HEK293T (cell line): ENCODE measurements at regions not wholly inside any gene's neighbourhood (a gene's known extent, or its start where the extent isn't known, plus 50 kb on each side); places are given as distances from the start of the nearest gene placed in this dataset.

Experiments used
- ARNT ChIP-seq: fragments of 450-650 bp; IDR thresholded peaks from 2 replicates; pipeline ENCODE4 v1.6.1; 2017; ENCODE audit warnings: mild to moderate bottlenecking
- BHLHE40 ChIP-seq: fragments of 450-650 bp; IDR thresholded peaks from 2 replicates; pipeline ENCODE4 v1.6.1; 2016; ENCODE audit warnings: mild to moderate bottlenecking, moderate library complexity, borderline replicate concordance
- CTBP1 ChIP-seq: fragments of 450-650 bp; IDR thresholded peaks from 2 replicates; pipeline ENCODE4 v1.6.1; 2016; ENCODE audit warnings: borderline replicate concordance
- ELF4 ChIP-seq: fragments of 450-650 bp; IDR thresholded peaks from 2 replicates; pipeline ENCODE4 v1.6.1; 2017; ENCODE audit warnings: antibody characterized with exemption
- FOXA1 ChIP-seq: fragments of 450-650 bp; IDR thresholded peaks from 2 replicates; pipeline ENCODE4 v1.6.1; 2016; ENCODE audit warnings: mild to moderate bottlenecking
- FOXK2 ChIP-seq: fragments of 450-650 bp; IDR thresholded peaks from 2 replicates; pipeline ENCODE4 v1.6.1; 2016; ENCODE audit warnings: mild to moderate bottlenecking
- FOXM1 ChIP-seq: fragments of 450-650 bp; IDR thresholded peaks from 2 replicates; pipeline ENCODE4 v1.6.1; 2017; ENCODE audit warnings: mild to moderate bottlenecking, borderline replicate concordance
- HDGF ChIP-seq: fragments of 450-650 bp; IDR thresholded peaks from 2 replicates; pipeline ENCODE4 v1.6.1; 2017; ENCODE audit warnings: antibody characterized with exemption, borderline replicate concordance
- L3MBTL2 ChIP-seq: fragments of 450-650 bp; conservative IDR thresholded peaks from 2 replicates; pipeline ENCODE4 v1.6.1; 2016; ENCODE audit warnings: mild to moderate bottlenecking
- LEF1 ChIP-seq: fragments of 450-650 bp; IDR thresholded peaks from 2 replicates; pipeline ENCODE4 v1.6.1; 2017; ENCODE audit warnings: mild to moderate bottlenecking, borderline replicate concordance
- NFRKB ChIP-seq: fragments of 450-650 bp; IDR thresholded peaks from 2 replicates; pipeline ENCODE4 v1.6.1; 2016; ENCODE audit warnings: mild to moderate bottlenecking, moderate library complexity
- SP1 ChIP-seq: fragments of 450-650 bp; IDR thresholded peaks from 2 replicates; pipeline ENCODE4 v1.6.1; 2017
- SUZ12 ChIP-seq: fragments of 450-650 bp; IDR thresholded peaks from 2 replicates; pipeline ENCODE4 v1.6.1; 2016; ENCODE audit warnings: mild to moderate bottlenecking
- TARDBP ChIP-seq: fragments of 450-650 bp; IDR thresholded peaks from 2 replicates; pipeline ENCODE4 v1.6.1; 2016

DNA sequence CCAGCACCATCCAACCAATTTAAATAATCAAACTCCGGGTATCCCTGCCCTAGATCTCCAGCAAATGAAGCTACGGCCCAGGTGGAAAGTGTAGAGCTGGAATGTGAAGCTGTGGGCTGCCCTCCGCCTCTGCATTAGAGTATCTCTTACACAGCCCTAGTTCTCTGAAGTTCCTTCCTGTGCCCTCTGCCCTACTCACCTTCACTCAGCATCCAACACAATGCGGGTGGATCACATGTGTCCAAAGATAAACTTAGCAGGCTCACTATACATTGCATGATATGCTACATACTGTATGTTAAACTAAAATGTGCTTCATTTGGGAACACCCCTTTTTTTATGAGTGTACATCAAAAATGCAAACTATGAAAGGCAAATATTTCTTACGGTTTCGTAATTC is 70.0 kb upstream of the RAD23B start:
- TF ChIP-seq TARDBP (no peak), SUZ12 (no peak), BHLHE40 (no peak), HDGF (no peak), SP1 (no peak), NFRKB (no peak), ARNT (no peak), ELF4 (no peak), FOXK2 (no peak), L3MBTL2 (no peak), FOXM1 (no peak), FOXA1 (no peak), CTBP1 (no peak), LEF1 (no peak)
